Renal cortical epithelial cell (primary cell): ENCODE measurements at regions not wholly inside any gene's neighbourhood (a gene's known extent, or its start where the extent isn't known, plus 50 kb on each side); places are given as distances from the start of the nearest gene placed in this dataset.
A peak's percentile ranks its signal among the peaks of the same experiment; 100 is the strongest.
"Not testable (repeated sequence)": the region's sequence is repeated elsewhere in the genome, so short reads cannot be mapped to it uniquely, and the experiment has no call there.

Experiments used
- DNase-seq: peaks from one replicate; pipeline ENCODE4 v3.0.0-alpha.2; 2011; ENCODE audit warnings: low read depth

GRCh38 chr20:17891131-17891530 lies 77.5 kb downstream of the SNX5 start:
- DNase-seq: not testable (repeated sequence)

- no peak for DNase-seq
Observed at GRCh38 chr20:17890330-17890729, 78.3 kb downstream of the SNX5 start.

GRCh38 chr20:17889226-17889625 lies 79.4 kb downstream of the SNX5 start:
- DNase-seq: peak; percentile 20

- peak; percentile 47 for DNase-seq
Observed at GRCh38 chr20:17888044-17888443, 80.5 kb downstream of the SNX5 start.

GRCh38 chr20:17887331-17888030 lies 81.1 kb downstream of the SNX5 start:
- no peak for DNase-seq

- no peak for DNase-seq
Observed at GRCh38 chr20:17885544-17885943, 83.0 kb downstream of the SNX5 start.

GRCh38 chr20:17885076-17885475 lies 83.5 kb downstream of the SNX5 start:
- DNase-seq: no peak

GRCh38 chr20:17884307-17885003 lies 84.1 kb downstream of the SNX5 start:
- DNase-seq: no peak

- no peak for DNase-seq
Observed at GRCh38 chr20:17883592-17884306, 84.8 kb downstream of the SNX5 start.

GRCh38 chr20:17882834-17883591 lies 85.6 kb downstream of the SNX5 start:
- no peak for DNase-seq

- peak; percentile 61 for DNase-seq
Observed at GRCh38 chr20:17882065-17882833, 86.3 kb downstream of the SNX5 start.

GRCh38 chr20:17881741-17882064 lies 86.9 kb downstream of the SNX5 start:
- no peak for DNase-seq

- DNase-seq: no peak
Observed at GRCh38 chr20:17878912-17879602, 89.5 kb downstream of the SNX5 start.

- no peak for DNase-seq
Observed at GRCh38 chr20:17878069-17878911, 90.3 kb downstream of the SNX5 start.

GRCh38 chr20:17875981-17876385 lies 92.6 kb downstream of the SNX5 start:
- peak; percentile 29 for DNase-seq

GRCh38 chr20:17875106-17875980 lies 93.3 kb downstream of the SNX5 start:
- DNase-seq: peak; percentile 84

- no peak for DNase-seq
Observed at GRCh38 chr20:17874271-17875105, 94.1 kb downstream of the SNX5 start.
